Loucy (cell line): ENCODE measurements at regions not wholly inside any gene's neighbourhood (a gene's known extent, or its start where the extent isn't known, plus 50 kb on each side); places are given as distances from the start of the nearest gene placed in this dataset.

Source experiments
- H2AFZ ChIP-seq: fragments of 200-600 bp; sonication (generic); 2 replicates; pipeline ENCODE4 v1.6.0; 2016; ENCODE audit warnings: antibody characterized with exemption, mild to moderate bottlenecking, low read length, moderate library complexity
- H3F3A ChIP-seq: fragments of 200-600 bp; 2 replicates; pipeline ENCODE4 v1.6.0; 2016; ENCODE audit warnings: antibody characterized with exemption, low read depth, mild to moderate bottlenecking
- H3K27me3 ChIP-seq: fragments of 200-600 bp; sonication (generic); 2 replicates; pipeline ENCODE4 v1.6.1; 2014; ENCODE audit warnings: low read length, mild to moderate bottlenecking; ENCODE audit not compliant: insufficient read depth, poor library complexity, severe bottlenecking
- H3K36me3 ChIP-seq: fragments of 200-600 bp; sonication (generic); 2 replicates; pipeline ENCODE4 v1.6.1; 2016; ENCODE audit warnings: low read length; ENCODE audit not compliant: insufficient read depth
- H3K4me1 ChIP-seq: fragments of 200-600 bp; sonication (generic); 2 replicates; pipeline ENCODE4 v1.5.1; 2014; ENCODE audit warnings: low read length, mild to moderate bottlenecking; ENCODE audit not compliant: insufficient read depth, poor library complexity, severe bottlenecking
- H3K4me2 ChIP-seq: fragments of 200-600 bp; sonication (generic); 2 replicates; pipeline ENCODE4 v1.6.0; 2014; ENCODE audit warnings: antibody characterized with exemption, low read length, low read depth, mild to moderate bottlenecking; ENCODE audit not compliant: poor library complexity, severe bottlenecking
- H3K4me3 ChIP-seq: fragments of 200-600 bp; sonication (generic); 2 replicates; pipeline ENCODE4 v1.5.1; 2014; ENCODE audit warnings: low read length, mild to moderate bottlenecking, mixed read lengths; ENCODE audit not compliant: poor library complexity, severe bottlenecking
- H3K79me2 ChIP-seq: fragments of 200-600 bp; sonication (generic); 2 replicates; pipeline ENCODE4 v1.6.1; 2014; ENCODE audit warnings: low read length; ENCODE audit not compliant: insufficient read depth
- H3K9ac ChIP-seq: fragments of 200-600 bp; sonication (generic); 2 replicates; pipeline ENCODE4 v1.6.0; 2014; ENCODE audit warnings: mild to moderate bottlenecking, low read depth, low read length, moderate library complexity; ENCODE audit not compliant: poor library complexity, severe bottlenecking
- H3K9me2 ChIP-seq: fragments of 200-600 bp; sonication (generic); replicated peaks from 2 replicates; pipeline ENCODE4 v1.6.1; 2016; ENCODE audit warnings: low read depth, low read length, mixed read lengths
- H3K9me3 ChIP-seq: fragments of 200-600 bp; sonication (generic); 2 replicates; pipeline ENCODE4 v1.6.1; 2014; ENCODE audit warnings: mild to moderate bottlenecking, antibody characterized with exemption, low read length, low read depth; ENCODE audit not compliant: insufficient read depth
- H4K20me1 ChIP-seq: fragments of 200-600 bp; sonication (generic); 2 replicates; pipeline ENCODE4 v1.6.0; 2014; ENCODE audit warnings: antibody characterized with exemption, low read length, mild to moderate bottlenecking; ENCODE audit not compliant: insufficient read depth, poor library complexity, severe bottlenecking
- EZH2phosphoT487 ChIP-seq: fragments of 200-600 bp; IDR thresholded peaks from 2 replicates; pipeline ENCODE4 v1.6.1; 2018; ENCODE audit warnings: antibody characterized with exemption, mild to moderate bottlenecking, moderate library complexity, borderline replicate concordance
- TF ChIP-seq, protein P1 (sequence below): fragments of 200-600 bp; sonication (generic); conservative IDR thresholded peaks from 2 replicates; pipeline ENCODE4 v1.5.1; 2014; ENCODE audit warnings: mild to moderate bottlenecking, antibody characterized with exemption, low read length

DNA sequence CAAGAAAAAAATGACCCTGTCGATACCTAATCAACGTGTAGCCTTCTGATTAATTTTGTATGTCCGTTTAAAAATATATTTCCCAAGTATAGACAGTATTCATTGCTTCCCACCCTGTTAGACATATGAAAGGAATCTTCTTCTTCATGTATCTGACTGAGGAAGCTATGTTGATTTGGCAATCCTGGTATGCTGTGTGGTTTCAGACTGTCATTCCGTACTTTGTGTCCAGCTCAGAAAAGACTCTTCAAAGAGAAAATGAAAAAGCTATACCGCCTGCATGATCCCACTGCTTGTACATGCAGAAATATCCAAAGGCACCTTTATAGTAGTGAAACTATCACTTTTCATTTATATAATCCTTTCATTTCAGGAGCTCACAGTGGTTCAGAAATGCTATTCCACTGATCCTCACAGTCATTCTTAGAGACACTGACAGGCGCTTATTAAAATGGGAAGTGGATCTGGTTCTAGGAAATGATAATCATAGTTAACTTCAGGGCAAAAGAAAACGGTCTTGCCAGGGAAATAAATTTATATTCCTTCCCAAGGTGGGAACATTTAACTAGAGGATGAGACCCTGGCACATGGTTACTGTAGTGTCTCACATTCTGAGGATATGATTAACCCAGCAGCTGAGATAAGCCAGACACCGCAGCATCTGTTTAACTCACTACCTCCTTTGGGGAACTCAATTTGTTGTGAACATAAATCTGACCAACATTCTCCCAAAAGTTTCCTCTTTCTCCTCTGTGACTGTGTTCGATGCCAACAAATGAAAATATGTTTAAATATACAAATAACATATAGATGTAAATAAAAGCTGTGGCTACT lies 599.2 kb upstream of the LUZP2 start:
- no peaks in the 10 kb centered on the region for H3K27me3 ChIP-seq
- no peaks in the 10 kb centered on the region for H3K36me3 ChIP-seq
- no peak overlapping the region for H3K9ac ChIP-seq
- TF ChIP-seq, protein P1, sequence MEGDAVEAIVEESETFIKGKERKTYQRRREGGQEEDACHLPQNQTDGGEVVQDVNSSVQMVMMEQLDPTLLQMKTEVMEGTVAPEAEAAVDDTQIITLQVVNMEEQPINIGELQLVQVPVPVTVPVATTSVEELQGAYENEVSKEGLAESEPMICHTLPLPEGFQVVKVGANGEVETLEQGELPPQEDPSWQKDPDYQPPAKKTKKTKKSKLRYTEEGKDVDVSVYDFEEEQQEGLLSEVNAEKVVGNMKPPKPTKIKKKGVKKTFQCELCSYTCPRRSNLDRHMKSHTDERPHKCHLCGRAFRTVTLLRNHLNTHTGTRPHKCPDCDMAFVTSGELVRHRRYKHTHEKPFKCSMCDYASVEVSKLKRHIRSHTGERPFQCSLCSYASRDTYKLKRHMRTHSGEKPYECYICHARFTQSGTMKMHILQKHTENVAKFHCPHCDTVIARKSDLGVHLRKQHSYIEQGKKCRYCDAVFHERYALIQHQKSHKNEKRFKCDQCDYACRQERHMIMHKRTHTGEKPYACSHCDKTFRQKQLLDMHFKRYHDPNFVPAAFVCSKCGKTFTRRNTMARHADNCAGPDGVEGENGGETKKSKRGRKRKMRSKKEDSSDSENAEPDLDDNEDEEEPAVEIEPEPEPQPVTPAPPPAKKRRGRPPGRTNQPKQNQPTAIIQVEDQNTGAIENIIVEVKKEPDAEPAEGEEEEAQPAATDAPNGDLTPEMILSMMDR = no peak
- TF ChIP-seq EZH2phosphoT487 = no peak
- no peaks in the 10 kb centered on the region for H4K20me1 ChIP-seq
- H3K4me3 ChIP-seq = no peak overlapping the region
- no peaks in the 10 kb centered on the region for H3K9me3 ChIP-seq
- H3K9me2 ChIP-seq = no peaks in the 10 kb centered on the region
- no peak overlapping the region for H2AFZ ChIP-seq
- H3K79me2 ChIP-seq = no peaks in the 10 kb centered on the region
- no peaks in the 10 kb centered on the region for H3F3A ChIP-seq
- H3K4me2 ChIP-seq = no peak overlapping the region
- H3K4me1 ChIP-seq = no peaks in the 10 kb centered on the region

DNA sequence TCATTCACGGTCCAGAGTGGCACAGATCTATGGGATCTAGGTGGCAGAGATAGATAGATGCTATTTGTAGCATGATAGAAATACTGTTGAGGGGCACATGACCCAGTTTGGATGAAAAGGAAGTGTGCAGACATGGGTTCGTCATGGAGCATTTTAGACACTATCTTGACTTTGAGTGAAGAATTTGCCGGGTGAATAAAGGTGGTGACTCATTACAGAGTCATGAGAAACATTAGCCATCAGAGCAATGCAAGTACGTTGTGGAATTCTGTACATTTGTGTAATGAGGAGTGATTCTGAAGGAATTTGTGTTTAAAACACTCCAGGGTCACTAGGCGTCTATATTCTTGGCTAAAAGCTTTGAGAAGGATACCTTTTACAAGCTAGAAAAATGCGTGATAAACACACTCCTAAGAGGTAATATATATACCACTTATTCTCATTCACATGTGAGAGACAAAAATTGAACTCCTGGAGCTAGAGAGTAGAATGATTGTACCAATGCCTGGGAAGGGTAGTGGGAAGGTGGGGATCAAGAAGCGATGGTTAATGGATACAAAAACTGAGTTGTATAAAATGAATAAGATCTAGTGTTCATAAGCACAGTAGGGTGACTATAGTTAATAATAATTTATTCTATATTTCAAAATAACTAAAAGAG lies 593.7 kb upstream of the LUZP2 start:
- Histone ChIP-seq H3K27me3 (no peaks in the 10 kb centered on the region), H3K4me2 (no peak overlapping the region), H3K36me3 (no peaks in the 10 kb centered on the region), H3K79me2 (no peaks in the 10 kb centered on the region), H4K20me1 (no peaks in the 10 kb centered on the region), H3K4me3 (no peak overlapping the region), H3K9ac (no peak overlapping the region), H3K9me2 (no peaks in the 10 kb centered on the region), H2AFZ (no peak overlapping the region), H3F3A (no peaks in the 10 kb centered on the region), H3K9me3 (no peaks in the 10 kb centered on the region), H3K4me1 (no peaks in the 10 kb centered on the region)
- TF ChIP-seq EZH2phosphoT487 = no peak
- TF ChIP-seq, protein P1 = no peak

DNA sequence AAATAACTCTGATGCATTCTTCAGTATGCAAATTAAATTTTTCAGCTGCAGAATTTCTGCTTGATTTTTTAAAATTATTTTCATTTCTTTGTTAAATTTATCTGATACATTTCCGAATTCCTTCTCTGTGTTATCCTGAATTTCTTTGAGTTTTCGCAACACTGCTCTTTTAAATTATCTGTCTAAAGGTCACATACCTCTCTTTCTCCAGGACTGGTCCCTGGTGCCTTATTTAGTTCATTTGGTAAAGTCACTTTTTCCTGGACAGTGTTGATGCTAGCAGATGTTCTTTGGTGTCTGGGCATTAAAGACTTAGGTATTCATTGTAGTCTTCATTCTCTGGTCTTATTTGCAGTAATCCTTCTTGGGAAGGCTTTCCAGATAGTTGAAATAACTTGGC lies 577.4 kb upstream of the LUZP2 start:
- peaks cover 15% of the 10 kb centered on the region for H3K4me1 ChIP-seq
- no peaks in the 10 kb centered on the region for H3F3A ChIP-seq
- H3K79me2 ChIP-seq = no peaks in the 10 kb centered on the region
- H3K9me2 ChIP-seq = no peaks in the 10 kb centered on the region
- no peaks in the 10 kb centered on the region for H3K27me3 ChIP-seq
- no peak overlapping the region for H2AFZ ChIP-seq
- no peak overlapping the region for H3K9ac ChIP-seq
- peak overlapping the region; percentile 2 for H3K4me2 ChIP-seq
- TF ChIP-seq, protein P1 = no peak
- TF ChIP-seq EZH2phosphoT487 = no peak
- H3K4me3 ChIP-seq = no peak overlapping the region
- H4K20me1 ChIP-seq = no peaks in the 10 kb centered on the region
- no peaks in the 10 kb centered on the region for H3K9me3 ChIP-seq
- no peaks in the 10 kb centered on the region for H3K36me3 ChIP-seq
